CD4-positive, alpha-beta T cell treated with Interleukin-1 beta for 1 hour (primary cell): ENCODE measurements at regions not wholly inside any gene's neighbourhood (a gene's known extent, or its start where the extent isn't known, plus 50 kb on each side); places are given as distances from the start of the nearest gene placed in this dataset.

Experiments
- DNase-seq, 2 donors: peaks; one replicate each; pipeline ENCODE4 v3.0.0-alpha.2; 2020 to 2022

- no peak for DNase-seq
Observed at GRCh38 chr18:75554644-75555185, 127.2 kb upstream of the SMIM21 start.

GRCh38 chr18:75554176-75554575 is 126.7 kb upstream of the SMIM21 start:
- DNase-seq = no peak

DNA sequence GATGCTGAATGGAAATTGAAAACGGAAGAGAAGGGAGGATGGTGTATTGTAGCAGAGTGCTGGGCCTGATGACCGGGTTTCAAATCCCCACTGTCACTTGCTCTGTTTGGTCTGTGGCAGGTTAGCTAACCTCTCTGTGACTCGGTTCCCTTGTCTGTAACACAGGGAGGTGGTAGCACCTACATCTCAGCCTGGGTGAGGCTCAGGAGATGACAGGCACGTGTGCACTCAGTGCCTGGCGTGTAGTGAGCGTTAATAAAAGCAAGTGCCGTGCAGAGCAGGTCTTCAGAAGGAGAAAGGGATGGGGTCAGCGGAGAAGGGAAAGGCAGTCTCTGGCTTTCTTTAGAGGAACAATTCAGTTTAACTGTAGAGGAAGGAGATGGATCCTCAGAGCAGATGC is 125.5 kb upstream of the SMIM21 start:
- no peak for DNase-seq

DNA sequence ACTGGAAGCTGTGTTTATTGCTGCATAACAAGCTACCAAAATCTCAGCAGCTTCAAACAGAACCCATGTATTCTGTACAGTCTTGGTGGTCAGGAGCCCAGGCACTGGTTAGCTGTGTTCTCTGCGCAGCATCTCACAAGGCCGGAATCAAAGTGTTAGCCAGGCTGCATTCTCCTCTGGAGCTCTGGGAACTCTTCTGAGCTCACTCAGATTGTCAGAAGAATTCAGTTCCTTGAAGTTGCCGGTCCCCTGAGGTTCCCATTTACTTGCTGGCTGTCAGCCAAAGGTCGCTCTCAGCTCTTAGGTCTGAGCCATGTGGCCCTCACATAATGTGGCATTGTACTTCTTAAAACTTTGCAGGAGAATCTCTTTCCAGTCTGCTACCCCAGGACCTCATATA is 123.6 kb upstream of the SMIM21 start:
- DNase-seq = no peak

DNA sequence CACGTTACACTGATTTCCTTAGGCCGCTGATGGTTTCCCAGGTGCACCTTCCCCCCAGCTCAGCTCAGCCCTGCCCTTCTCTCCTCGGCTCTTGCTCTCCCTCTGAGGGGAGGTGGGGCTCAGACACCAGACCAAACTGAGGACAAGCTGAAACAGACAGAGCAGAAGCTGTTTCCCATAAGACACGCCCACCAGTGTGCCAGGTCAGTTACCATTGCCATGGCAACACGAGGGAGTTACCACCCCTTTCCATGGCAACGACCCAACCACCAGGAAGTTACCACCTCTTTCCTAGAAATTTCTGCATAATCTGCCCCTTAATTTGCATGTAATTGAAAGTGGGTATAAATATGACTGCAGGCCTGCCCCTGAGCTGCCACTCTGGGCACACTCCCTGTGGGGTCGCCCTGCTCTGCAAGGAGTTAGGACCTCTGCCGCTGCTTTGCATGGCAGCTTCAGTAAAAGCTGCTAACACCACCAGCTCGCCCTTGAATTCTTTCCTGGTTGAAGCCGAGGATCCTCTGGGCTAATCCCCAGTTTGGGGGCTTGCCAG is 120.9 kb upstream of the SMIM21 start:
- DNase-seq = no peak

GRCh38 chr18:75546964-75547363 is 119.5 kb upstream of the SMIM21 start:
- no peak for DNase-seq

DNA sequence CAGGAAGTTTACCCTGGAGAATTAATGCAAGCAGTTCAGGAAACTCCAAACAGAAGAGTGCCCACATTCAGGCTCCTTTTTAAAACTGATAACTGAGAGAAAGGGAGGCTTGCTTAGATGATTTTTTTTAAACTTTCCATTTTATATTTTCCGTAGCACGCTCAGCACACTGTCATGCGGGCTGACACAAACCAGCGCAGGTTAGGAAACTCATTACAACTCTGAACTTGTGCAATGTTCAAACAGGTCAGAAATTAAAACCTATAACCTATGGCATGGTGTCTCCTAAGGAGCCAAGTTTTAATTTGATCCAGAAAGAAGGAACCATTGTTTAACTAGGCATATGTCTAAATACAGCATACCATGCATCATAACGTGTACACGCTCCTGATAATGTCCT is 117.7 kb upstream of the SMIM21 start:
- DNase-seq = no peak

- DNase-seq = no peak
Observed at GRCh38 chr18:75544496-75544895, 117.0 kb upstream of the SMIM21 start.

DNA sequence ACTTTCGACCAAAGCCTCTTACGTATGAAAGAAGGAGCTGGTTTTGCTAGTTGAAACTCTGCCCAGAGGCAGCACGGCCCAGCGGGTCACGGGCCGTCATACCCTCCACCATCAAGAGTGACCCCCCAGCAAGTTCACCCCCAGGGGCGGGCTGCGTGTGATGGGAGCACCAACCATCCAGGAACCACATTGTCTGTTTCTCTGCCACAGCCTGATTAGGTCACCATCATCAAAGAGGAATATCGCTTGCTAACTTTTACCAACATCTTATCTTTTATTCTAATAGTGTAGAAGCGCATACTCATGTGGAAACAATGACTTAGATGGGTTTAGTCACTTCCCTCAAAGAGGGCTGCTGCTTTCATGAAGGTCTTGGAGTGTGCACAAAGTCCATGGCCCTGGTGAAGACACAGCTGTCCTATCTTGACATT is 116.6 kb upstream of the SMIM21 start:
- no peak for DNase-seq

DNA sequence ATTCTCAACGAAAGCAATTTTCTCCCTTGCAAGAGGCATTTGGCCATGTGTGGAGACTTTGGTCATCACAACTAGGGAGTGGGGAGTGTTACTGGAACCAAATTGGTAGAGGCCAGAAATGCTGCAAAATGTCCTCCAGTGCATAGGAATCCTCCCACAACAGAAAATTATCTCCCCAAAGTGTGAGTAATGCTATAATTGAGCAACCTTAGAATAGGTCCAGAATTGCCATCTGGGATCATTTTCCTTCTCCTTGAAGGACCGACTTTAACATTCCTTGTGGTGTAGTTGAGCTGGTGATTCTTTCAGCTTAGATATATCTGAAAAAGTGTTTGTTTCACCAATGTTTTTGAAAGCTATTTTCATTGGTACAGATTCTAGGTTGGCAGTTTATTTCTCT is 111.2 kb upstream of the SMIM21 start:
- no peak for DNase-seq

- no peak for DNase-seq
Observed at GRCh38 chr18:75533950-75534349, 106.4 kb upstream of the SMIM21 start.

- no peak for DNase-seq
Observed at GRCh38 chr18:75533209-75533608, 105.7 kb upstream of the SMIM21 start.

GRCh38 chr18:75531851-75532459 is 104.5 kb upstream of the SMIM21 start:
- DNase-seq = no peak

GRCh38 chr18:75531212-75531850 is 103.8 kb upstream of the SMIM21 start:
- DNase-seq = no peak

- no peak for DNase-seq
Observed at GRCh38 chr18:75530566-75531211, 103.2 kb upstream of the SMIM21 start.

DNA sequence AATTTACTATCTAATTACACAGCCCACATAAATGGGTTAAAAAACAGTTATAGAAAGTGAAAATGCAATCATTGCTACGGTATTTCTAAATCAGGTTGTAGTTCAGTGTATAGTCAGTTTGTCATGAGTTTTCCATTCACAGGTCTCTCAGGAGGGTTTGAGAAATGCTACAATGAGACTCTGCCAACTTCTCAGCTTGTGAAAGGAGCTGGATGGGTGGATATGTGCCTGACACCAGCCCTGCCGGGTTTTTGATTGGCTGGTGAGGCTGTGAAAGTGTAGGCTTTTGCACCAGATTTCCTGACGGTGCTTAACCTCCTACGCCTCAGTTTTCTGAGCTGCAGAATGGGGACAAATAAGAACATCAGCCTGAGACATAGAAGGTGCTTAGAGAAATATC is 102.6 kb upstream of the SMIM21 start:
- no peak for DNase-seq

GRCh38 chr18:75529394-75529793 is 101.9 kb upstream of the SMIM21 start:
- no peak for DNase-seq

DNA sequence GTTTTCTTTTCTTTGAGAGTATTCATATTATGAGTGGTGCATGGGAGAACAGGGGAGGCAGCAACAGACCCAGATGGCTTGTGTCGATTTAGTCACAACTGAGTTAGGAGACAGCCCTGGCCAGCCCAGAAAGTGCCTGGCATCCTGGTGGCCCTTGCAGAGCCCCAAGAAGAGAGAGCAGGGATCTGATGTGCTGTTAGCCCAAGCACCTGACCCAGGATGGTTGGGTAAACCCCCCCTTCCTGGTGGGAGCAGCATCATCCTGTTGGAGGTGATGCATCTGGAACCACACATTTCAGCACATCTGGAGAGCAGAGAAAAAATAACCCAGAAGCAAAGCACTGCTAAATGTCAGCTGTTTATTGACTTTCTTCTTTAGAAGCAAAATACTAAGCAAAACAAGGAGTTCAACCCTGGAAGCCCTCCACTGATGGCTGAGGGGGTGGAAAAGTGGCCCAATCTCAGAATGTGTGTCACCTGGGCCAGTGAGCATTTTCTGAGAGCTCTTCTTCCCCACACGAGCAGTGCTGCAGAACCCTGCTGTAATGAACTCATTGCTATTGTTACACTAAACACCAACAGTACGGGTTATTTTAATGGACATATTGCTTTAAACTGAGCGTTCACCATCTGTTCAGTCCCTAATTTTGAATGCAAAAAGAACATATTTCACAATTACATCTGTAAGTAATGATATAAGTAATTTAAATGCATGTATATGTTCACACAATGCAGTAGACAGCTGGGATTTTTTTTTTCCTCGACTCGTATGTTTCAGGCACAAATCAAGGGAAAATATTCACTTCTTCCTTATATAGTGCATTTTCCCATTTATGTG is 100.6 kb upstream of the SMIM21 start:
- DNase-seq = no peak

DNA sequence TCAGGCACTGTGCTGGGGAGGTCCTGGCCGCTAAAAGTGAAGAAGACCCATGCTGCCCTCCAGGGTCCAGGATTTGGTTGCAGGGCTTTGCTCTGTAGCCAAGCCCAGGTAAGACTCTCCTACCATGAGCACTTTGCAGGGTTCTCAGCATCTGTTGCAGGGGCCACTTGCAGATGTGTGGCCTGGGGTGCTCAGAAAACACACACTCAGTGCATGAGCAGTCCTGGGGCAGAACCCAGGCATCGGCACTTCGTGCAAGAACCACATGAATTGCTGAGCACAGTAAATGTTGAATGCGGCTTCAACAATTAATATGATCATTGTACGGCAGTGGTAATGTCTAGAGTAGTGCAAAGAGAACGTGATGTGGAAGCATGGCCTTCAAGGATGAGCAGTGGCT is 98.5 kb upstream of the SMIM21 start:
- no peak for DNase-seq

GRCh38 chr18:75525331-75525730 is 97.8 kb upstream of the SMIM21 start:
- DNase-seq = no peak

DNA sequence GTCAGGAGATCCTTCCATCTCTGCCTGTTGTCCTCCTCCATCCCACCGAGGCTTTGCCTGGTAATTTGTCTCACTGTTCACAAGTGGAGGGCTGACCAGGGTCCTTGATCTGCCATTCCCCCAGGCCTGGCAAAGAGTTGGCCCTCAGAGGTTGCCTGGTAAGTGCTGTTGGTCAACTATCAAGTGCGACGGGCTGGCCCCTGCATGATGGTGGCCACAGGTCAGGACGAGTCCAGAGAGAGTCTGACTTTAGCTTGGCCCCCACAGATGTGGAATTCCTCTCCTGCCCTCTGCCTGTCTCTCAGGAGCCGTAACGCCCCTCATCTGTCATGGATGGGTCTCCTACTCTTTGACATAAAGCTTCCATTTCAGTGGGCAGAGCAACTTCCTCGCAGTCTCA is 97.3 kb upstream of the SMIM21 start:
- DNase-seq = no peak

DNA sequence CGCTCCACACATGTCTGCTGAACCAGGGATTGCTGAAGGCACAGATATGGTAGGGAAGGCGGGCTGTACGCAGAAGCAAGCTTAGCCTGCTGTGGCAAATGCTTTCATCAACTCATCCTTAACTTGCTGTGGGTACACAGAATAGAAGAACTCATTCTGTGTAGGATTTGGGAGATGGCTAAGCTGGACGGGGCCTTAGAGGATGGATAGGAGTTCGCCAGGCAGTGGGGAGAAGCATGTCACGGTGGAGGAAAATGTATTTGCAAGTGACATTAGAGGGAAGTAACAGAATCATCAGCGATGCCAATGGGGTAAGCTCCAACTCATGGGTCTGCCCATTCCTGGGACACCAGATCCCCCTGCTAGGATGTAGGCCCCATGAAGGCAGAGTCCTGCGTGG is 96.7 kb upstream of the SMIM21 start:
- DNase-seq = no peak

DNA sequence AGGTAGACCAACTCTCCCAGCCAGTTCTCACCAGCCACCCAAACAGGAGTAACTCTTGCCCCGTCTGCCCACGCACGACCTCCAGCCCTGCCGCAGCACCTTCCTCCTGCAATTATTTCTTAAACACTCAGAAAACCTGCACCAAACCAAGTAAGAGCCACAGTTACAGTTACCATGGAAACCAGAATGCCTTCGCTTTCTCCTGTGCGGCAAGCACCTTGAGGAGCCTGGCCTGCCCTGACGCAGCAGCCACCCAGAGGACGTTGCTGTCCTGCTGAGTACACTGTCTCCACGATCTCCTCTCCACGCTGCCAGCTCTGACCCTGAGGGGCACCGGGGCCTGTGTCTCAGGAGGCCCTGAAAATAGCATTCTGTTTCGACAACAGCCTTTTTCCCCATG is 94.3 kb upstream of the SMIM21 start:
- no peak for DNase-seq
